SK-N-SH (cell line): ENCODE measurements at regions not wholly inside any gene's neighbourhood (a gene's known extent, or its start where the extent isn't known, plus 50 kb on each side); places are given as distances from the start of the nearest gene placed in this dataset.

Source experiments
- ELF1 ChIP-seq: IDR thresholded peaks from 2 replicates; pipeline ENCODE4 v1.4.0; 2012
- EP300 ChIP-seq, 2 experiments: IDR thresholded peaks; 2 replicates each; pipeline versions ENCODE4 v1.4.0 to v1.6.1; 2012; ENCODE audit warnings: borderline replicate concordance in 1 of 2, low read depth in 1 of 2, low read length in 1 of 2
- POLR2AphosphoS5 ChIP-seq: IDR thresholded peaks from 2 replicates; pipeline ENCODE4 v1.6.1; 2012; ENCODE audit warnings: low read depth, low read length
- TAF1 ChIP-seq: IDR thresholded peaks from 2 replicates; pipeline ENCODE4 v1.6.1; 2012; ENCODE audit warnings: low read depth, mild to moderate bottlenecking, low read length, moderate library complexity, borderline replicate concordance
- TF ChIP-seq, protein P1 (sequence below): IDR thresholded peaks from 2 replicates; pipeline ENCODE4 v1.6.1; 2012; ENCODE audit warnings: mild to moderate bottlenecking, low read depth, low read length, moderate library complexity
- TF ChIP-seq, protein P2 (sequence below): fragments of 200-600 bp; sonication (generic); IDR thresholded peaks from 2 replicates; pipeline ENCODE4 v1.6.1; 2017; ENCODE audit warnings: antibody characterized with exemption, mild to moderate bottlenecking, moderate library complexity
- TF ChIP-seq, protein P3 (sequence below): fragments of 150-350 bp; IDR thresholded peaks from 2 replicates; pipeline ENCODE4 v1.6.1; 2017; ENCODE audit warnings: antibody characterized with exemption, low read length, low read depth, borderline replicate concordance
- TF ChIP-seq, protein P4 (sequence below): IDR thresholded peaks from 2 replicates; pipeline ENCODE4 v1.4.0; 2012; ENCODE audit warnings: low read depth

DNA sequence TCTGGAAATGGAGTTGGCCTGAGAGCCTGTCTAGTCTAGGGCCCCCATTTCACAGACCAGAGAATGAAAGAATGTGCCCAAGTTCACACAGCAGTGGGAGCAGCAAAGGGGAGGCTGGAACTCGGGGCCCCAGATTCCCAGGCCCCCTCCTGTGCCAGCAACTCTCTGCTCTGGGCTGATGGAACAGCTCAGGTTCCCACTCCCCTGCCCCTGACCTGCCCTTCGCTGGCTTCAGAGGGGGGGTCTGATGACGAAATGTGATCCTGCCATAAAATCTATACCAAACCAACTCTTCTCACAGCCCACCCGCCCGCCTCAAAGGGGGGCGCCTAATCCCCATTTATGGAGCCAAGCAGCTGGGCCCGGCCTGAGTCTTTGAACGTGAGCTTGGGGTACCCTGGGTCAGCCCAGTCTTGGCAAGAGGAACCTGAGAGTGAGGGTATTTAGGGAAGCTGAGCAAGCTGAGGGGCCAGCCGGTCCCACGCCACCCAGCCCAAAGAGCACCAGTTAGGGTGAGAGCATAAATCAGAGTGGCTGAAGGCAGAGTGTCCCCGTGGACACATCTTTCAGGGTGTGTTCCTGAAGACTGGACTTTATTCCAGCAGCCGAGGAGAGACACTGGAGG is 65.0 kb downstream of the FOXD2 start:
- TF ChIP-seq POLR2AphosphoS5 (no peak), ELF1 (no peak), TAF1 (no peak), EP300 (IDR thresholded peaks at IDR 0.05; ENCODE audit: borderline replicate concordance in 1 of 2, low read depth in 1 of 2, low read length in 1 of 2) (no peak)
- TF ChIP-seq, protein P1, sequence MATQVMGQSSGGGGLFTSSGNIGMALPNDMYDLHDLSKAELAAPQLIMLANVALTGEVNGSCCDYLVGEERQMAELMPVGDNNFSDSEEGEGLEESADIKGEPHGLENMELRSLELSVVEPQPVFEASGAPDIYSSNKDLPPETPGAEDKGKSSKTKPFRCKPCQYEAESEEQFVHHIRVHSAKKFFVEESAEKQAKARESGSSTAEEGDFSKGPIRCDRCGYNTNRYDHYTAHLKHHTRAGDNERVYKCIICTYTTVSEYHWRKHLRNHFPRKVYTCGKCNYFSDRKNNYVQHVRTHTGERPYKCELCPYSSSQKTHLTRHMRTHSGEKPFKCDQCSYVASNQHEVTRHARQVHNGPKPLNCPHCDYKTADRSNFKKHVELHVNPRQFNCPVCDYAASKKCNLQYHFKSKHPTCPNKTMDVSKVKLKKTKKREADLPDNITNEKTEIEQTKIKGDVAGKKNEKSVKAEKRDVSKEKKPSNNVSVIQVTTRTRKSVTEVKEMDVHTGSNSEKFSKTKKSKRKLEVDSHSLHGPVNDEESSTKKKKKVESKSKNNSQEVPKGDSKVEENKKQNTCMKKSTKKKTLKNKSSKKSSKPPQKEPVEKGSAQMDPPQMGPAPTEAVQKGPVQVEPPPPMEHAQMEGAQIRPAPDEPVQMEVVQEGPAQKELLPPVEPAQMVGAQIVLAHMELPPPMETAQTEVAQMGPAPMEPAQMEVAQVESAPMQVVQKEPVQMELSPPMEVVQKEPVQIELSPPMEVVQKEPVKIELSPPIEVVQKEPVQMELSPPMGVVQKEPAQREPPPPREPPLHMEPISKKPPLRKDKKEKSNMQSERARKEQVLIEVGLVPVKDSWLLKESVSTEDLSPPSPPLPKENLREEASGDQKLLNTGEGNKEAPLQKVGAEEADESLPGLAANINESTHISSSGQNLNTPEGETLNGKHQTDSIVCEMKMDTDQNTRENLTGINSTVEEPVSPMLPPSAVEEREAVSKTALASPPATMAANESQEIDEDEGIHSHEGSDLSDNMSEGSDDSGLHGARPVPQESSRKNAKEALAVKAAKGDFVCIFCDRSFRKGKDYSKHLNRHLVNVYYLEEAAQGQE: no peak
- TF ChIP-seq, protein P2, sequence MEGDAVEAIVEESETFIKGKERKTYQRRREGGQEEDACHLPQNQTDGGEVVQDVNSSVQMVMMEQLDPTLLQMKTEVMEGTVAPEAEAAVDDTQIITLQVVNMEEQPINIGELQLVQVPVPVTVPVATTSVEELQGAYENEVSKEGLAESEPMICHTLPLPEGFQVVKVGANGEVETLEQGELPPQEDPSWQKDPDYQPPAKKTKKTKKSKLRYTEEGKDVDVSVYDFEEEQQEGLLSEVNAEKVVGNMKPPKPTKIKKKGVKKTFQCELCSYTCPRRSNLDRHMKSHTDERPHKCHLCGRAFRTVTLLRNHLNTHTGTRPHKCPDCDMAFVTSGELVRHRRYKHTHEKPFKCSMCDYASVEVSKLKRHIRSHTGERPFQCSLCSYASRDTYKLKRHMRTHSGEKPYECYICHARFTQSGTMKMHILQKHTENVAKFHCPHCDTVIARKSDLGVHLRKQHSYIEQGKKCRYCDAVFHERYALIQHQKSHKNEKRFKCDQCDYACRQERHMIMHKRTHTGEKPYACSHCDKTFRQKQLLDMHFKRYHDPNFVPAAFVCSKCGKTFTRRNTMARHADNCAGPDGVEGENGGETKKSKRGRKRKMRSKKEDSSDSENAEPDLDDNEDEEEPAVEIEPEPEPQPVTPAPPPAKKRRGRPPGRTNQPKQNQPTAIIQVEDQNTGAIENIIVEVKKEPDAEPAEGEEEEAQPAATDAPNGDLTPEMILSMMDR: no peak
- TF ChIP-seq, protein P3, sequence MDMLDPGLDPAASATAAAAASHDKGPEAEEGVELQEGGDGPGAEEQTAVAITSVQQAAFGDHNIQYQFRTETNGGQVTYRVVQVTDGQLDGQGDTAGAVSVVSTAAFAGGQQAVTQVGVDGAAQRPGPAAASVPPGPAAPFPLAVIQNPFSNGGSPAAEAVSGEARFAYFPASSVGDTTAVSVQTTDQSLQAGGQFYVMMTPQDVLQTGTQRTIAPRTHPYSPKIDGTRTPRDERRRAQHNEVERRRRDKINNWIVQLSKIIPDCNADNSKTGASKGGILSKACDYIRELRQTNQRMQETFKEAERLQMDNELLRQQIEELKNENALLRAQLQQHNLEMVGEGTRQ: no peak
- TF ChIP-seq, protein P4, sequence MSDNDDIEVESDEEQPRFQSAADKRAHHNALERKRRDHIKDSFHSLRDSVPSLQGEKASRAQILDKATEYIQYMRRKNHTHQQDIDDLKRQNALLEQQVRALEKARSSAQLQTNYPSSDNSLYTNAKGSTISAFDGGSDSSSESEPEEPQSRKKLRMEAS: no peak
